HG03575 (cell line): ENCODE measurements at regions not wholly inside any gene's neighbourhood (a gene's known extent, or its start where the extent isn't known, plus 50 kb on each side); places are given as distances from the start of the nearest gene placed in this dataset.
"Not testable (repeated sequence)": the region's sequence is repeated elsewhere in the genome, so short reads cannot be mapped to it uniquely, and the experiment has no call there.

Experiments used
- ATAC-seq: cut with Tn5 transposase; IDR thresholded peaks from one replicate; pipeline ENCODE4 v1.9.1; 2021; ENCODE audit not compliant: unreplicated experiment, insufficient number of reproducible peaks, low FRiP score; ENCODE audit errors: extremely low read depth

- ATAC-seq: peak; percentile 91
These were observed 83.8 kb upstream of the LCORL start for GRCh38 chr4:18105030-18106011.

- no peak for ATAC-seq
These were observed 82.5 kb upstream of the LCORL start for GRCh38 chr4:18103876-18104605.

- no peak for ATAC-seq
These were observed 79.1 kb upstream of the LCORL start for GRCh38 chr4:18100657-18101056.

- not testable (repeated sequence) for ATAC-seq
These were observed 68.9 kb upstream of the LCORL start for GRCh38 chr4:18090447-18090846.

- no peak for ATAC-seq
These were observed 60.7 kb upstream of the LCORL start for GRCh38 chr4:18082236-18082635.

GRCh38 chr4:18081708-18082107 lies 60.2 kb upstream of the LCORL start:
- ATAC-seq: no peak

- no peak for ATAC-seq
These were observed 56.3 kb upstream of the LCORL start for GRCh38 chr4:18077808-18078207.

- ATAC-seq: no peak
These were observed 54.4 kb upstream of the LCORL start for GRCh38 chr4:18075823-18076433.

- no peak for ATAC-seq
These were observed 50.3 kb upstream of the LCORL start for GRCh38 chr4:18071894-18072293.
